HepG2 (cell line): ENCODE measurements at regions not wholly inside any gene's neighbourhood (a gene's known extent, or its start where the extent isn't known, plus 50 kb on each side); places are given as distances from the start of the nearest gene placed in this dataset.
A peak's percentile ranks its signal among the peaks of the same experiment; 100 is the strongest.

ENCODE experiments used
- ATAC-seq: fragments of 200-7000 bp; cut with Tn5 transposase; 3 replicates; pipeline ENCODE4 v1.9.1; 2020; ENCODE audit warnings: mild to moderate bottlenecking, moderate library complexity
- BruUV-seq: library from RNA; stranded (reverse); fragments of 400-500 nt; replicated peaks from 2 replicates; lab custom pipeline; 2021; lab: Mats Ljungman, UMichigan
- CTCF ChIA-PET: fragments of 300-600 bp; formaldehyde crosslinking; extraction: SDS; loops from one replicate; lab custom pipeline; 2021; ENCODE audit warnings: low total read pairs, inconsistent platforms, low intra/inter-chr PET ratio; lab: Yijun Ruan, JAX
- POLR2A ChIA-PET: fragments of 350-600 bp; sonication (Branson Sonifier 250); formaldehyde crosslinking; loops from one replicate; lab custom pipeline; 2020; ENCODE audit warnings: antibody characterized with exemption, inconsistent platforms; lab: Yijun Ruan, JAX
- DNase-seq: peaks from one replicate; pipeline ENCODE4 v3.0.0-alpha.2; 2015; ENCODE audit warnings: low spot score
- FAIRE-seq: peaks from 3 replicates; lab custom pipeline; 2011; peaks lifted over from hg19 to GRCh38; lab: Jason Lieb, UNC
- H2AFZ ChIP-seq: one replicate; pipeline ENCODE4 v1.6.1; 2011; ENCODE audit warnings: low read length, inconsistent platforms
- H3K27ac ChIP-seq: fragments of 300-600 bp; 3 replicates; pipeline ENCODE4 v1.8.0; 2011; ENCODE audit warnings: mixed run types, mild to moderate bottlenecking, mixed read lengths, low read length, inconsistent platforms; ENCODE audit not compliant: insufficient read depth; ENCODE audit errors: extremely low read length
- H3K27me3 ChIP-seq, 2 experiments: fragments of 200-600 bp in 1 of 2; 2 replicates in 1 of 2; 3 replicates in 1 of 2; pipeline versions ENCODE4 v1.6.0 to v1.8.0; 2011; ENCODE audit warnings: low read length in 2 of 2, mild to moderate bottlenecking in 2 of 2, moderate library complexity in 2 of 2, inconsistent platforms in 1 of 2; ENCODE audit not compliant: insufficient read depth in 2 of 2, control insufficient read depth in 1 of 2
- H3K36me3 ChIP-seq, 2 experiments: fragments of 200-600 bp in 1 of 2; replicated peaks in 1 of 2; 2 replicates in 1 of 2; 3 replicates in 1 of 2; pipeline versions ENCODE4 v1.5.1 to v1.8.0; 2011; ENCODE audit warnings: low read length in 2 of 2, inconsistent platforms in 1 of 2; ENCODE audit not compliant: insufficient read depth in 2 of 2, control insufficient read depth in 1 of 2
- H3K4me1 ChIP-seq: 2 replicates; pipeline ENCODE4 v1.5.1; 2012; ENCODE audit warnings: low read length, inconsistent platforms; ENCODE audit not compliant: insufficient read depth
- H3K4me2 ChIP-seq: 2 replicates; pipeline ENCODE4 v1.6.0; 2011; ENCODE audit warnings: low read depth, low read length, inconsistent platforms
- H3K4me3 ChIP-seq, 3 experiments: fragments of 200-600 bp in 1 of 3; sonication (generic), shearing (Covaris generic) in 1 of 3; replicated peaks in 1 of 3; 2 replicates each; pipeline ENCODE4 v1.5.1; 2011 to 2016; ENCODE audit warnings: low read length in 3 of 3, inconsistent platforms in 2 of 3, low read depth in 2 of 3, mild to moderate bottlenecking in 2 of 3, control low read depth in 1 of 3, mixed read lengths in 1 of 3; ENCODE audit not compliant: insufficient read depth in 1 of 3
- H3K79me2 ChIP-seq: one replicate; pipeline ENCODE4 v1.6.1; 2011; ENCODE audit warnings: low read length, inconsistent platforms; ENCODE audit not compliant: insufficient read depth
- H3K9ac ChIP-seq: 2 replicates; pipeline ENCODE4 v1.6.0; 2011; ENCODE audit warnings: mild to moderate bottlenecking, low read depth, low read length, inconsistent platforms; ENCODE audit not compliant: insufficient read depth
- H3K9me3 ChIP-seq: 2 replicates; pipeline ENCODE4 v1.5.1; 2012; ENCODE audit warnings: mild to moderate bottlenecking, low read length
- H4K20me1 ChIP-seq: 2 replicates; pipeline ENCODE4 v1.6.0; 2011; ENCODE audit warnings: inconsistent platforms, mild to moderate bottlenecking, low read length, moderate library complexity; ENCODE audit not compliant: insufficient read depth
- AKAP8 ChIP-seq: sonication (generic); formaldehyde crosslinking; IDR thresholded peaks from 2 replicates; pipeline ENCODE4 v1.5.1; 2020; ENCODE audit warnings: mild to moderate bottlenecking, missing genetic modification reagents
- GABPA ChIP-seq, 2 experiments: IDR thresholded peaks; 2 replicates each; pipeline ENCODE4 v1.6.1; 2011 to 2016; ENCODE audit warnings: low read depth in 2 of 2, low read length in 1 of 2, missing biosample characterization in 1 of 2, missing genetic modification characterization in 1 of 2
- MLXIP ChIP-seq: sonication (generic); formaldehyde crosslinking; IDR thresholded peaks from 2 replicates; pipeline ENCODE4 v1.9.0; 2021; ENCODE audit warnings: missing genetic modification reagents, borderline replicate concordance
- MXD3 ChIP-seq: IDR thresholded peaks from 2 replicates; pipeline ENCODE4 v1.6.1; 2016; ENCODE audit warnings: mild to moderate bottlenecking, missing biosample characterization, missing genetic modification reagents
- SYNCRIP ChIP-seq: fragments of 200-400 bp; formaldehyde crosslinking; IDR thresholded peaks from 2 replicates; pipeline ENCODE4 v1.6.1; 2018; ENCODE audit warnings: mild to moderate bottlenecking, low read depth, low read length; ENCODE audit not compliant: insufficient read depth
- ZNF207 ChIP-seq: fragments of 450-650 bp; IDR thresholded peaks from 2 replicates; pipeline ENCODE4 v1.6.1; 2016; ENCODE audit warnings: antibody characterized with exemption, borderline replicate concordance
- ZNF446 ChIP-seq: sonication (generic); formaldehyde crosslinking; IDR thresholded peaks from 2 replicates; pipeline ENCODE4 v1.5.0; 2020; ENCODE audit warnings: mild to moderate bottlenecking, missing genetic modification reagents
- ZNF746 ChIP-seq: sonication (generic); formaldehyde crosslinking; IDR thresholded peaks from 2 replicates; pipeline ENCODE4 v1.8.0; 2022; ENCODE audit warnings: mild to moderate bottlenecking, missing genetic modification reagents
- WGBS: methylation state at CpG from one replicate; pipeline ENCODE4 v1.1.6; 2017; ENCODE audit warnings: low lambda C conversion rate; 5-methylcytosine and 5-hydroxymethylcytosine counted together
- in situ Hi-C: cut with HindIII; loops from 2 replicates; pipeline ENCODE4 v1.10.0; 2017; ENCODE audit warnings: low pct_unique_long_range_greater_than_20kb; ENCODE audit not compliant: extremely low pct_ligation_motif_present
- intact Hi-C: fragments of 100-400 bp; cut with micrococcal nuclease; formaldehyde crosslinking; loops from one replicate; pipeline ENCODE4 v1.10.0; 2022; ENCODE audit not compliant: unreplicated experiment
- TF ChIP-seq, protein P1 (sequence below): sonication (generic); formaldehyde crosslinking; IDR thresholded peaks from 2 replicates; pipeline ENCODE4 v1.8.0; 2023; ENCODE audit warnings: mild to moderate bottlenecking, missing genetic modification reagents

GRCh38 chr7:36048902-36049240 lies 104.2 kb upstream of the EEPD1 start:
- POLR2A ChIA-PET = no interaction called here
- in situ Hi-C loops = no loop called here
- ATAC-seq (no peak), FAIRE-seq (no peak), DNase-seq (no peak)
- TF ChIP-seq ZNF446 (no peak), SYNCRIP (no peak), ZNF746 (CRISPR knock-in tag) (no peak), GABPA (IDR thresholded peaks at IDR 0.05; ENCODE audit: low read depth, low read length) (no peak), GABPA (CRISPR knock-in tag; IDR thresholded peaks at IDR 0.05; ENCODE audit: low read depth) (peak; percentile 55; the same call in 1 of the 2 replicates)
- Histone ChIP-seq H2AFZ (no peak overlapping the region), H3K27ac (no peak overlapping the region), H3K79me2 (no peaks in the 10 kb centered on the region), H3K4me3 (no peak overlapping the region), H3K27me3 (no peaks in the 10 kb centered on the region), H3K4me1 (no peaks in the 10 kb centered on the region), H3K9ac (no peak overlapping the region), H3K36me3 (no peaks in the 10 kb centered on the region), H4K20me1 (no peaks in the 10 kb centered on the region), H3K9me3 (no peaks in the 10 kb centered on the region), H3K4me2 (no peak overlapping the region)
- no TSS peak for BruUV-seq
- CTCF ChIA-PET = no interaction called here
- WGBS = 33% methylated on average over 2 of the region's 2 CpGs
- intact Hi-C loops = no loop called here

DNA sequence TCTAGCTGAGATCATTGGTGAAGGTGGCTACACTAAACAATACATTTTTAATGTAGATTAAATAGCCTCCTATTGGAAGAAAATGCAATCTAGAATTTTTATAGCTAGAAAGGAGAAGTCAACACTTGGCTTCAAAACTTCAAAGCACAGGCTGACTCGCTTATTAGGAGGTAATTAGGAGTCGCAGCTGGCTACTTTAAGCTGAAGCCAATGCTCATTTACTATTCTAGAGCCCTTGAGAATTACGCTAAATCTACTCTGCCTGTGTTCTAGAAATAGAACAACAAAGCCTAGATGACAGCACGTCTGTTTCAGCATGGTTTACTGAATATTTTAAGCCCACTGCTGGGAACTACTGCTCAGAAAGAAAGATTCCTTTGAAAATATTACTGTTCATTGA lies 101.6 kb upstream of the EEPD1 start:
- no TSS peak for BruUV-seq
- in situ Hi-C loops (no loop called here), intact Hi-C loops (no loop called here)
- ATAC-seq = no peak
- H3K36me3 ChIP-seq = no peaks in the 10 kb centered on the region
- TF ChIP-seq AKAP8 (CRISPR knock-in tag) (no peak), MLXIP (no peak), MXD3 (CRISPR knock-in tag) (no peak), ZNF207 (no peak)
- TF ChIP-seq, protein P1, sequence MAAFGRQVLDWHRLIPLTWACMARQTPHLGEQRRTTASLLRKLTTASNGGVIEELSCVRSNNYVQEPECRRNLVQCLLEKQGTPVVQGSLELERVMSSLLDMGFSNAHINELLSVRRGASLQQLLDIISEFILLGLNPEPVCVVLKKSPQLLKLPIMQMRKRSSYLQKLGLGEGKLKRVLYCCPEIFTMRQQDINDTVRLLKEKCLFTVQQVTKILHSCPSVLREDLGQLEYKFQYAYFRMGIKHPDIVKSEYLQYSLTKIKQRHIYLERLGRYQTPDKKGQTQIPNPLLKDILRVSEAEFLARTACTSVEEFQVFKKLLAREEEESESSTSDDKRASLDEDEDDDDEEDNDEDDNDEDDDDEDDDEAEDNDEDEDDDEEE (CRISPR knock-in tag) = no peak
- DNase-seq = no peak
- no peaks in the 10 kb centered on the region for H3K79me2 ChIP-seq
- no peaks in the 10 kb centered on the region for H3K27me3 ChIP-seq
- H2AFZ ChIP-seq = no peak overlapping the region
- no peak for FAIRE-seq
- no peaks in the 10 kb centered on the region for H4K20me1 ChIP-seq
- H3K4me3 ChIP-seq = no peak overlapping the region
- WGBS = 14% methylated on average over 4 of the region's 4 CpGs
- H3K27ac ChIP-seq = no peak overlapping the region
- ChIA-PET POLR2A (no interaction called here), CTCF (no interaction called here)
- H3K4me1 ChIP-seq = no peaks in the 10 kb centered on the region
- no peaks in the 10 kb centered on the region for H3K9me3 ChIP-seq
- no peak overlapping the region for H3K9ac ChIP-seq
- no peak overlapping the region for H3K4me2 ChIP-seq
